Ramos (cell line): ENCODE measurements at regions not wholly inside any gene's neighbourhood (a gene's known extent, or its start where the extent isn't known, plus 50 kb on each side); places are given as distances from the start of the nearest gene placed in this dataset.

Source experiments
- in situ Hi-C: fragments of 300-500 bp; cut with MboI; formaldehyde crosslinking; loops from one replicate; pipeline ENCODE4 v1.14.3; 2022; ENCODE audit warnings: low sequenced_read_pairs; ENCODE audit not compliant: unreplicated experiment

DNA sequence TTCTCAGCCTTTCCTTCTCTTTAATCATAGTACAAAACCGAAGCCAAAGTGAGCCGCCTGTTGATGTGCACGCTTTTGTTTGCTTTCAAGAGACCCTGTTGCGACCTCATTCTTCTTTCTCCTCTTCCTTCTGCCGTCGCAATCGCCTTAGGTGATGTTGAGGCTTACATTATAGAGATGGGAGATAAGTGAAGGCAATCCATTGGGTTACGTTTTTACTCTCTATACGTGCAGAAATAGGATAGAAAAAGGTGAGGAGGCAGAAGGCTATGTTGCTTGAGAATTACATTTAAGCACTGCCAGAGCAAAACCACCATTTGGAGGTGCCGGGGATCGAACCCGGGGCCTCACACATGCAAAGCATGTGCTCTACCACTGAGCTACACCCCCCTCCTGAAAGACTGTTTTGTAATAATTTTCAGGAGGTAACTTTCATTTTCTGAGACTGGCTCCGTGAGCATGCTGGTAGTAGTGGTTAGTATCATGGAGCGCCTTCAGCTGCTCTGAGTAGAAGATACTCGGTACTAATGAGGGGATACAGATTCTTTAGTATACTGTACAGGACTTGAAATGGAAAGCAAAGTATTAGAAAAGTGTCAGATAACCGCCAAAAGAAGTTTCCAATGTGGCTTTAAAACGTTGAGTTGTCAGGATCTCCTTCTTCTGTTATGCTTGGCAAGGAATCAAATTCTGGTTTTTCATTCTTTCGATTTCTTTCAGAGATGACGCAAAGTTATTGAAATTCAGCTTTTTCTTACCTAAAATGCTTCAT, 165.6 kb downstream of the TRIM27 start:
- in situ Hi-C loops: no loop called here

DNA sequence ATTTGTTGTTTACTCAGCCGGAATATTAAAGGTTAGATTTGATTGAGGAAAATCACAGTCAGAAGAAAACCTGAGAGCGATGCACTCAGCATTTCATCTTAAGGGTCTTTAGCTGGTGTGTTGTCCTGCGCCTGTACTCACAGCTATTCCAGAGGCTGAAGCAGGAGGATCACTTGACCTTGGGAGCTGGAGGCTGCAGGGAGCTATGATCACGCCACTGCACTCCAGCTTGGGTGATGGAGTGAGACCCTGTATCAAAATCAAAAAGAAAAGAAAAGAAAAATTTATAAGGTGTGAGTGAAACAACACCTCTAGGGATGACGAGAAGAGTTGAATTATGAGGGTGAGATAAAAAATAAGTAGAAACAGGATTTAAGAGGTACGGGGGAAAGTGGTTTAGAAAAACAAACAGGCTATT, 165.0 kb downstream of the TRIM27 start:
- in situ Hi-C loops: no loop called here

DNA sequence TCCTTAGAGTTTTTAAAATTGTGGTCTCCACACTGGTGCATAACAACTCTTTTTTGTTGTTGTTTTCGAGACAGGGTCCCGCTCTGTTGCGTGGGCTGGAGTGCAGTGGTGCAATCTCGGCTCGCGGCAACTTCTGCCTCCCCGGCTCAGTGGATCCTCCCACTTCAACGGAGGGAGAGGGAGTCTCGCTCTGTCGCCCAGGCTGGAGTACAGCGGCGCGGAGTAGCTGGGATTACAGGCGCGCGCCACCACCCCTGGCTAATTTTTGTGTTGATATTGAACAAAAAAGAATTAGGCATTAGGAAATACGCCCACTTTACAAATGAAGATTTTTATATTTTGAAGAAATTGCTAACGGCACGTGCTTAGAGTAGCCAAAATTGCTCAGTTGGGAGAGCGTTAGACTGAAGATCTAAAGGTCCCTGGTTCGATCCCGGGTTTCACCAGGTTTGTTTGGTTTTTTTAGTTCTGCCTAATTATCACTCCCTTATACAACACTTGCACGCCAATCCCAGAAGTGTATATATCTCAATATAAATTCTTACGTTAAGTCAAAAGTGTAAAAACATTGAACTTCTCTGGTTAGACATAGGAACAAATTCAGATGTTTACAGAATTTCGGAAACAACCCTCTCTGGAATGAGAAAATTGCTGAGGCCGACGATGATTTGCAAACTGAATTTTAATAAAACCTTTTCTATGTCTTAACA, 159.6 kb downstream of the TRIM27 start:
- in situ Hi-C loops: no loop called here

DNA sequence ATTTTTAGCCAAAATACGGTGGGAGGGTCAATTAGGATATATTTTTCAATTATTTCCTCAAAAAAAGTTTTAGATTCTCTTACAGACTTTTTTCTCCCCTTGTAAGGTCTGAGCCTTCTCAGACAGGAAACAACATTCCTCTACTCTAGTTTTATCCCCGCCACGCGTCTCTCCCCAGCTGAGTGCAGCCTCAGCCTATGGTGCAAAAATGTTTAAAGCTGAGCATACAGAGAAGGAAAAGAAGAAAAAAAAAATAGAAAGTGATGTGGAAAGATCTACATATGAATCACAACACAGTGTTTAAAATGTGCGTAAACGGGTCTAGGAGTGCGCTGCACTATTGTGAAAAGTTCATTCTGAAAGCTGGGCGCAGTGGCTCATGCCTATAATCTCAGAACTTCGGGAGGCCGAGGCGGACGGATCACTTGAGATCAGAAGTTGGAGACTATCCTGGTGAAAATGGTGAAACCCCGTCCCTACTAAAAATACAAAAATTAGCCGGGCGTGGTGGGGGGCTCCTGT, 159.0 kb downstream of the TRIM27 start:
- in situ Hi-C loops: no loop called here

DNA sequence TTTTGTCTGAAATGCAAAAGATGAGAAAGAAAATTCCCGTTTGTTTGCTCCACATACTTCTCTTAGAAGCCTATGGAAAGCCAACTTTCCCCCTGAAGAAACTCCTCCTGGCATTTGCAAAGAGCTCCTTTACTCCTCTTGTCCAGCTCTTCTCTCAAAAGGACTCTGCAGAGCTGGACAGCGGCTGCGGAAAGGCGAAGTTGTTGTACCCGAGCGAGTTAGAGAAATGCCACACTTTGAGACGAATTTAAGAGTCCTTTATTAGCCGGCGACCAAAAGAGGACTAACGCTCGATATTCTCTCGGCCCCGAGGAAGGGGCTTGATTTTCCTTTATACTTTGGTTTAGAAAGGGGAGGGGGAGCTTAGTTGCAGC, 157.8 kb downstream of the TRIM27 start:
- in situ Hi-C loops: no loop called here

DNA sequence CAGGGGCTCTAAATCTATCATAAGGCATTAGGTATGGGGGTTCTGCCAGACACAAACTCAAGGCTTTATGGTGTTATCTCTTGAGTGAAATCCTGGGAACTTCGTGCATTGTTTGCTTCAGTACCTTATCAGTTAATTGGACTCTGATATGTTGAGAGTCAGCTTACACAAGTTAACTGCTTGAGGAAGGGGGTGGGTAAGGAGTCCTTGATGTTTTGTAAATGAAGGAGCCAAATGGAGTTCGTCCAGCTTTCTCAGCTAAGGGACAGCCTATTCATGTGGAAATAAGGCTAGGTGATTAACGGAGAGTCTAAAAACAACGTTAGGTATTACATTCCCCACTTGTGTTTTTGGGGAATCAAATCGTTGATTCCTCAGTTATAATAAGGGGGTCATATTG, 157.4 kb downstream of the TRIM27 start:
- in situ Hi-C loops: no loop called here

DNA sequence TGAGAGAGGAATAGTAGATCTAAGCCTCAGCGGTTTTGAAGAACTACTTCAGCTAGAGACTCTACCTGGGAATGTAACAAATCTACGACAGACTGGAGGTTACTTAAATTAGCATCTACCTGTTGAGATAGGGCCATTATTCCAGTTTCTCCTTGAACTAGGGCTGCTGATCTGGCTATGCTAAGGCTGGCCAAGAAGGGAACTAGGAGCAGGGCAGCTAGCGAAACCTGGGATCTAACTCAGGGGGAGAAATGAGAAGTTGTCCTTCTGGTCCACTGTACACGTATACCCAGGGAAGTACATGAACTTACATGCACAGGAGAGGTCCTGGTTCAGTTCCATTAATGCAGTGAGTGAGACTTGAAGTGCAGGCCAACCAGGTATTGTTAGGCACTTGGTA, 156.7 kb downstream of the TRIM27 start:
- in situ Hi-C loops: no loop called here

DNA sequence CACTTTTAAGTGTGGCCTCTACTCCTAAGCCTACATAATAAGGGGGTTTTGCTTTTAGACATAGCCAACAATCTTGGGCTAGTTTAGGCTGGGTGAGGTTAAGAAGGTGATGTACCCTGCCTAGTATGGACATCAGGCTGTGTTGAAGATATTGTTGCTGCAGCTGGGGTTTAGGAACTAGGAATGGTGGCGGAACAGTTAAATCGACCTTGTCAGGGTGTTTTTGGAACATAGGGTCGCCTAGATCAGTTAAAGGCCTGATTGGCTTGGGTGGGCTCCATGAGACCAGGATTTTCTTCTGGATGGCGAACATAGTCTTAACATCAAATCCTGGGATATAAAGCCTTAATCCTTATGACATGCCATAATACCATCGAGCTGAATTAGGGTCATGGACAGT, 156.1 kb downstream of the TRIM27 start:
- in situ Hi-C loops: no loop called here

DNA sequence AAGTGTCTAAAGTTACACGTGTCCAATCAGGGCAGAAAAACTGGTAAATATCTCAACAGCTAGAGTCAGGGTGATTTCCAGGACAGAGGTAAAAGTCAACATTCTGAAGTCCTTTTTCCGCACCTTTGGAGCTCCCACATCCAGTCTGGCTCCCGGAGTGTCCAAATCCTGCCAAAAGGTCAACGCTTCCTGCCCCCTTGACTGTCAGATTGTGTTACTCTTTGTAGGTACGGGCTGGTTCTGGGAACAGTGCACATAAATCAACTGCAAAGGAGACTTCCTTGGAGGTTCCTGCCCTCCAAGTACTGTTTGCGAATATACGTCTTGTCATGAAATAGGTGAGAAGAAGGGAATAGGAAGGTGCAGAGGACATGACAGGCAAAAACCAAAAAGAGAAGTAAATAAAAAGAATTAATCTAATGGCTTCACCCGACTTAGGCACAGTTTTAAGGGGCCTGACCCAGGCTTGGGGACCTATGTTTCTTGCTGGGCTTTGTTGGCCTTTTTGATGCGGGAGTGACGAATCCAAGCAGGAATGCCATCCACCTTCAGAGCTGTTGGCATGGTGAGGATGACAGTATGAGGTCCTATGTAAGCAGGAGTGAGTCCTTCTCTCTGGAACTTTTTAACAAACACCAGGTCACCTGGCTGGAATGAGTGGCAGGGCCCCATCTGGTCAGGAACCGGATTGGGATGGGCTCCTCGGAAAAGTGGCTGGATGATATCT, 155.4 kb downstream of the TRIM27 start:
- in situ Hi-C loops: no loop called here

DNA sequence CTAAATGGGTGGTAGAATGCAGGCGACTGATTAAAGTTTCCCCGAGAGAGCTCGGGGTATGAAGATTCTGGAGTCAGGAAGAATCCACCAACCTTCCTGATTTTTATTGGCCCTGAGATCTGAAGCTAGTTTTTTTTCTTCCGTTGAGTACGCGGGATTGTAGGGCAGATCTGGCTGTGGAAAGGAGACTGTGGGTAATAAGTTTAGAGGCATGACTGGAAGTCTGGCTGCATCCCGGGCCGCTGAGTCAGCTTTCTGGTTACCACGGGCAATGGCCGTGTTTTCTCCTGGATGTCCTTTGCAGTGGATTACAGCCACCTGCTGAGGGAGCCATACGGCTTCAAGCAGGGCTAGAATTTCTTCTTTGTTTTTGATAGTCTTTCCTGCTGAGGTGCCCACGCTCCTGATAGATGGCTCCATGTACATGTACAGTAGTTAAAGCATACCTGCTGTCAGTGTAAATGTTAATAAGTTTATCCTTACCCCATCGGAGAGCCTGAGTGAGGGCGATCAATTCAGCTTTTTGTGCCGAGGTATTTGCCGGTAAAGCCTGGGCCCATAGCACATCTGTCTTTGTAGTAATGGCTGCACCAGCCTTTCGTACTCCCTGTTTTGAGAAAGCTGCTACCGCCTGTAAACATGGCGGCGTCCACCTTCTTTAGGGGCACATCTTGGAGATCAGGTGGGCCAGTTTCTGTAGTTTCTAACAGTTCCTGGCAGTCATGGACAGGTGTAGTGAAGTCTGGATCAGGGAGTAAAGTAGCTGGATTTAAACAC, 154.0 kb downstream of the TRIM27 start:
- in situ Hi-C loops: no loop called here

DNA sequence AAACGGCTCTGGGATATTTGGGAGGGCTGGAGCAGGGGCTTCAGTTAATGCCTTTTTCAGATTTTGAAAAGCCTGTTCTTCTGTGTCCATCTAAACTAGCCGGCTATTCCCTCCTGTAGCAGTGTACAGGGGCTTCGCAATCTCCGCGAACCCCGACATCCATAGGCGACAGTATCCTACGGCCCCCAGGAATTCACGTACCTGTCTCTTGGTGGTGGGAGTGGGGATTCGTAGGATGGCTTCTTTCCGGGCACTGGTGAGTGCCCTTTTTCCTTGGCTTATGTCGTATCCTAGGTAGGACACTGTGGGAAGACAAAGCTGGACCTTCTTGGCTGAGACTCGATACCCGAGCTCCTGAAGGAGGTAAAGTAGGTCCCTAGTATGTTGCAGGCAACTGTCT, 153.1 kb downstream of the TRIM27 start:
- in situ Hi-C loops: no loop called here

DNA sequence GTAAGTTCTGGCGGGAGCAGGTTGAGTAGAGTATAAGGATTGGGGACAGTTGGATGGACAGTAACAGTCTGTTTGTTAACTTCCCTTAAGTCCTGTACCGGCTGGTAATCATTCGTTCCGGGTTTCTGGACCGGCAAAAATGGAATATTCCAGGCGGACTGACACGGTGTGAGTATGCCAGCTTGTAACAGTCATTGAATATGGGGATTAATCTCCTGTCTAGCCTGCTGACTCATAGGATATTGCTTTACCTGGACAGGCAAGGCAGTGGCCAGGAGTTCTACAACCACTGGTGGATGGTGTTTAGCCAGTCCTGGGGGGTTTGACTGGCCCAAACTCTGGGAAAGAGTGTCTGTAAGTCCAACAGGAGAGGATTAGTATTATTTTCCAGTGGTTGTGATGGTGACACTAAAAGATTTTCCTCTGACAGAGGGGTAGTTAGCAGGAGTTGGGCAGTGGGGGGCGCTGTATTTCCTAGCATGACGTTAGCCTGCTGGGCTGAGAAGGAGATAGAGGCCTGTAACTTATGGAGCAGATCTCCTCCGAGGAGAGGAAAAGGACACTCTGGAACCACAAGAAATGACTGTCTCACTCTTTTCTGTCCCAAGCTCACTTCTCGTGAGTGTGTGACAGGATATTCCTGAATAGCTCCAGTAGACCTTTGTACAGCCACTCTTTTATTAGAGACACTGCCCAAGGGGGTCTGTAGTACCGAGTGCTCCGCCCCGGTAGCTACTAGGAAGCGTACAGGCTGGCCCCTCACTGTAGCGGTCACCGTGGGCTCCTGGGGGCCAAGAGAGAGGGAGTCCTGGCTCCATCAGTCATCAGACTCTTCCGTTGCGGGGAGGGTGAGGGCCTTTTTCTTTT, 152.2 kb downstream of the TRIM27 start:
- in situ Hi-C loops: no loop called here

DNA sequence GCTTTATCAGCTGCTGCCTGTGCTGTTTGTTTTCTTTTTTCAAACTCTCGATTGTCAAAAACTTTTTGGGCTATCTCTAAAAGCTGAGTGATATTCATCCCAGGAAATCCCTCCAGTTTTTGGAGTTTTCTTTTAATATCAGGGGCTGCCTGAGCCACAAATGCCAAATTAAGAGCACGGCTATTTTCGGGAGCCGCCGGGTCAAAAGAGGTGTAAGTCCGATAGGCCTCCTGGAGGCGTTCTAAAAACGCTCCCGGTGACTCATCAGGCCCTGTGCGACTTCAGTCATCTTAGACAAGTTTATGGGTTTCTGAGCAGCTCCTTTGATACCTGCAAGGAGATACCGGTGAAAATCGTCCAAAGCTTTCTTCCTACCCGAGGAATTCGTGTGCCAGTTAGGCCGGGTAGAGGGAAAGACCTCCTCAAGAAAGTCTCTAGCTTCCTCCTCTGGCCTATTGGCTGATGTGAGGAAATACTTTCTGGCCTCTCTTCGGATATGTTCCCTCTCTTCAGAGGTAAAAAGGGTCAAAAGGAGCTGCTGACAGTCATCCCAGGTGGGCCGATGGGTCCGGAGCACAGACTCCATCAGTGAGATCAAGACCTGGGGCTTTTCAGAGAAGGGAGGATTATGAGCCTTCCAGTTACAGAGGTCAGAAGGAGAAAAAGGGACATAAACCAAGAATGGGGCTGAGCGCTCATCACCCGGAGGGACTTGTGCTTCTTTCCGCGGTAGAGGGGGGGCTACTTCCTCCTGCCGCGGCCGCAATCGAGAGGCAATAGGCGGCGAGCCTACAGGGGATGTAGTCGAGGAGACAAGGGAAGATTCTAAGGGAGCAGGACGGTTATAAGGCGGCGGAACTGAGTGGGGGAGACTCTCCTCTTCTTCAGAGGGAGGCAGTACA, 151.1 kb downstream of the TRIM27 start:
- in situ Hi-C loops: no loop called here

DNA sequence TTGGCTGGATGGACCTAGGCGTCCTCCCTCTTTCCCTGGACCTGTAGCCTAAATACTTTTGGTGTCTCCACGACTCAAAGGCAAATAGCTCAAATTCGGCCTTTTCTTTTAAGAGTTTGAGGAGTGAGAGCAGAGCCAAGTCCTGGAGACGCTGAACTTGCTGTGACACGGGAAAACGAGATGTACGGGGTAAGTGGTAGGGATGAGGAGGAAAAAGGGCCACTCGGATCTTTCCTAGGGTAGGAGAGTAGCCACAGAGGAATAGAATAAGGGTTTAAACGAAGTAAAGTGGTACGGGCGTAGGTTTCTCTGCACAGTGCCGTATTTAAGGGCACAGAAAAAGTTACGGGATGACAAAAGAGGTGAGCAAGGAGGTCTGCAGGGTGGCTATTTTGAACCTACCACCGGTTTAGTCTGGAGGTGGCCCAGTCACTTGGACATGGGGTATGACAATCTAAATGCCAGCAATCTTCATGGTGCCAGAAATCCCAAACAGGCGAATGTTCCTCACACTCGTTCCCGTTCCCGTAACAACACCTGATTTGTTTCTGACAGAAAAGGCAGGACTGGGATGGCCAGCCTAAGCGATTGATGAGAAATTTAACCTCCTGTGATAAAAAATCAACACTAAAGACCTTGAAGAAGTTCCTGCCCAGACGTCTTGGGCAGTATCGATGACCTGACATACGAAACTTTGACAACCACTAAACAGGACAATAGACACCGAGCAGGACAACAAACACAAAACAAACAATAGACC, 149.3 kb downstream of the TRIM27 start:
- in situ Hi-C loops: no loop called here

DNA sequence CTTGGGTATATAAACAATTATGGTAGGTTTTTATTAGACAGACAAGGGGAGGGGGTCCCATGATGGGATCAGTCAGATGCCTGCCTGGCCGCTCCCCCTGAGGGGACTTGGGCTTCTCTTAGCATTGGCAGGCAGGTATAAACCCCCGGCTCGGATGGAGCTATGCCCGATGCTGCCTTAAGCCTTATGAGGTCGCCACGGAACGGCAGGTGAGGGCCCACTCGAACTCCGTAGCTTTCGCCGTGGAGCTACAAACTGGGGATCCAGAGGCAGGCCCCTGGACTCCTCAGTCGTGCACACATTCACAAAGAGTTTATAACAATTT, 148.8 kb downstream of the TRIM27 start:
- in situ Hi-C loops: no loop called here

DNA sequence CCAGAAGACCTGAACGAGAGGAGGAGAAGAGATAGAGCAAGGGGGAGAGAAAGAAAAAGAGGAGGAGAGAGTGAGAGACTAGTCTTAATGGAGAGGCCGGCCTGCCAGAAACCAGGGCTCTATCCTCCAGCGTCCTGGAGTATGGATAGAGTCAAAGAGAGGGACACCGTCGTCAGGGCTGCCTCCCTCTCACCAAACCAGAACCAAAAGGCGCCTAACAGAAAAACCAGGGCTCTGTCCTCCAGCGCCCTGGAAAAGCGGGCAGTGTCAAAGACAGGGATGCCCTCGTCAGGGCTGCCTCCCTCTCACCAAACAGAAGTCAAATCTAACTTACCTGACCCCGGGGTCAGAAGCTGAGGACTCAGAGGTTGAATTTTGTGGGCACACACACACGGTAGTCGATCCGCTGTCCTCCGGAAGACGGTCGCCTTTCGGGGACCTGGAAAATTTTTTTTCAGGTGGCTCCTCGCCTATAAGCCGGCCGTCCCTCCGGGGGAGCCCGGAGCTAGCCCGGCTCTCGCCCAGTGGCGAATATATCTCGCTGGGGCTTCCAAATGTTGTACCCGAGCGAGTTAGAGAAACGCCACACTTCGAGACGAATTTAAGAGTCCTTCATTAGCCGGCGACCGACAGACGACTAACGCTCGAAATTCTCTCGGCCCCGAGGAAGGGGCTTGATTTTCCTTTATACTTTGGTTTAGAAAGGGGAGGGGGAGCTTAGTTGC, 148.2 kb downstream of the TRIM27 start:
- in situ Hi-C loops: no loop called here
